Testis (tissue), 2 donors: ENCODE measurements at regions not wholly inside any gene's neighbourhood (a gene's known extent, or its start where the extent isn't known, plus 50 kb on each side); places are given as distances from the start of the nearest gene placed in this dataset.

Experiments
- DNase-seq: peaks from one replicate; pipeline ENCODE4 v3.0.0-alpha.2; 2019
- H3K27ac ChIP-seq, 2 donors: fragments of 200-600 bp; sonication (generic); one replicate each; pipeline ENCODE4 v1.5.1; 2019
- H3K27me3 ChIP-seq: fragments of 200-600 bp; sonication (generic); one replicate; pipeline ENCODE4 v1.5.1; 2019
- H3K36me3 ChIP-seq: fragments of 200-600 bp; sonication (generic); one replicate; pipeline ENCODE4 v1.5.1; 2017; ENCODE audit warnings: low read depth; ENCODE audit errors: missing control alignments
- H3K4me1 ChIP-seq: fragments of 200-600 bp; sonication (generic); one replicate; pipeline ENCODE4 v1.5.1; 2019
- H3K4me3 ChIP-seq, 2 donors: fragments of 200-600 bp; sonication (generic); one replicate each; pipeline ENCODE4 v1.5.1; 2017 to 2019
- H3K9me3 ChIP-seq: fragments of 200-600 bp; sonication (generic); one replicate; pipeline ENCODE4 v1.5.1; 2017
- CTCF ChIP-seq, 3 experiments: fragments of 450-650 bp in 2 of 3; fragments of 200-600 bp in 1 of 3; sonication (generic) in 1 of 3; IDR thresholded peaks; one replicate each; pipeline ENCODE4 v1.5.1; 2016 to 2019; ENCODE audit warnings: antibody characterized with exemption in 3 of 3, mild to moderate bottlenecking in 2 of 3, moderate library complexity in 1 of 3
- POLR2A ChIP-seq: fragments of 450-650 bp; IDR thresholded peaks from one replicate; pipeline ENCODE4 v1.6.1; 2017; ENCODE audit warnings: antibody characterized with exemption, mild to moderate bottlenecking, moderate library complexity
- WGBS, 2 donors: methylation state at CpG; one replicate each; pipeline ENCODE4 v1.1.5; 2018; 5-methylcytosine and 5-hydroxymethylcytosine counted together
- intact Hi-C: fragments of 100-400 bp; cut with DNase I; formaldehyde crosslinking; loops from one replicate; pipeline ENCODE4 v1.15.1; 2023; ENCODE audit warnings: low total_unique reads

DNA sequence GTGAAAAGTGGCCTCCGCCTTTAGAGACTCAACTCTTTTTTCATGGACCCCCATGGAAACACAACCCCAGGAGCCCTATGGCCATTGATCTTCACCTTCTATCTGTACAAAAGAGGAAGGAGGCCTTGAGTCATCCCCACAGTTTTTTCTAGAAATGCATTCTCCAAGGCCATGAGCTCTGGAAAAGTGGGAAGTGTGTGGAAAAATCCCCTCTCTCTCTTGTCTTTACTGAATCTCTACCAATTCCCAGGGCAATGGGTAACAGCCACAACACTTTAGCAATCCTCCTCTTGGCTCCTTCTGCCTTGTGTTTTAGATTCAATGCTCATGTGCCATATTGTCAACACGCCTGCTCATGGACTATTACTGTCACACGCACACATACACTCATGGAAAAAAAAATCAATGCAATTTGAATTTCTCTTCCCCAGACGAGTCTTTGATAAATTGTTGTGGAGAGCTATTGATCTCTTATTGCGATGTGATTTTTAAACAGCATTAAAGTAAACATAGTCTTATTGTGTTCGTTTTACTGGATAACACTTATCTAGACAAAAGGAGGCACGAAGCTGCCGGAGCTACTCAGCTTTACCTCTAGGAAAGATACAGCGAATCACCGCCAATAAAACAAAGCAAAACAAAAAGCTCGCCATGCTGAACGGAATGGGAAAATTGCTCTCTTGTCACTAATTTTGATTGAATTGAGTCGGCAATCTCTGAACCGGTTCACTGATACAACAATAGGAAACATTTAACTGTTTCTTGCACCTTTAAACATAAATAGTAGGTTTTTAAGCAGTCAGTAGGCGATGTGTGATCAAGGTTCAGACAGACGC is 260.3 kb downstream of the VRK1 start:
- WGBS, 2 donors: 90 to 91% methylated on average over 16 of the region's 16 CpGs
- intact Hi-C loops: no loop called here
- Histone ChIP-seq H3K9me3 (no peaks in the 10 kb centered on the region), H3K27ac (no peak overlapping the region), H3K27me3 (no peaks in the 10 kb centered on the region), H3K4me1 (no peaks in the 10 kb centered on the region), H3K36me3 (no peaks in the 10 kb centered on the region), H3K4me3 (no peak overlapping the region)
- TF ChIP-seq CTCF (IDR thresholded peaks at IDR 0.05): no peak
- no peak for DNase-seq

- TF ChIP-seq CTCF (IDR thresholded peaks at IDR 0.05): no peak
- TF ChIP-seq POLR2A: no peak
- Histone ChIP-seq H3K4me3 (no peak overlapping the region), H3K4me1 (no peaks in the 10 kb centered on the region), H3K9me3 (no peaks in the 10 kb centered on the region), H3K36me3 (no peaks in the 10 kb centered on the region), H3K27ac (no peak overlapping the region), H3K27me3 (no peaks in the 10 kb centered on the region)
- WGBS, 2 donors: 70 to 86% methylated on average over 2 to 3 of the region's 3 CpGs
- intact Hi-C loops: no loop called here
- no peak for DNase-seq
Measured at GRCh38 chr14:97058074-97058467, 260.9 kb downstream of the VRK1 start.

- no peaks in the 10 kb centered on the region for H3K27me3 ChIP-seq
- intact Hi-C loops: no loop called here
- H3K27ac ChIP-seq: no peak overlapping the region
- DNase-seq: no peak
- no peaks in the 10 kb centered on the region for H3K9me3 ChIP-seq
- WGBS, 2 donors: 75 to 95% methylated on average over 2 of the region's 2 CpGs
- no peak overlapping the region for H3K4me3 ChIP-seq
- H3K36me3 ChIP-seq: no peaks in the 10 kb centered on the region
- no peaks in the 10 kb centered on the region for H3K4me1 ChIP-seq
- TF ChIP-seq CTCF (IDR thresholded peaks at IDR 0.05): no peak
- TF ChIP-seq POLR2A: no peak
Measured at GRCh38 chr14:97058589-97058988, 261.4 kb downstream of the VRK1 start.

GRCh38 chr14:97061198-97061597 is 264.0 kb downstream of the VRK1 start:
- 87 to 91% methylated on average over 14 of the region's 14 CpGs for WGBS, 2 donors
- Histone ChIP-seq H3K27me3 (no peaks in the 10 kb centered on the region), H3K4me3 (no peak overlapping the region), H3K9me3 (no peaks in the 10 kb centered on the region), H3K36me3 (no peaks in the 10 kb centered on the region), H3K27ac (no peak overlapping the region), H3K4me1 (no peaks in the 10 kb centered on the region)
- intact Hi-C loops: no loop called here
- no peak for TF ChIP-seq POLR2A
- no peak for TF ChIP-seq CTCF (IDR thresholded peaks at IDR 0.05)
- peak; percentile 23 for DNase-seq

GRCh38 chr14:97061714-97062113 is 264.5 kb downstream of the VRK1 start:
- no peak for DNase-seq
- no peak overlapping the region for H3K4me3 ChIP-seq
- H3K27me3 ChIP-seq: no peaks in the 10 kb centered on the region
- H3K36me3 ChIP-seq: no peaks in the 10 kb centered on the region
- H3K27ac ChIP-seq: no peak overlapping the region
- H3K4me1 ChIP-seq: no peaks in the 10 kb centered on the region
- WGBS, 2 donors: 85 to 94% methylated on average over 1 of the region's 1 CpG
- no peak for TF ChIP-seq CTCF (IDR thresholded peaks at IDR 0.05)
- TF ChIP-seq POLR2A: no peak
- intact Hi-C loops: no loop called here
- no peaks in the 10 kb centered on the region for H3K9me3 ChIP-seq
